ENCODE measurements at regions not wholly inside any gene's neighbourhood (a gene's known extent, or its start where the extent isn't known, plus 50 kb on each side); places are given as distances from the start of the nearest gene placed in this dataset.

DNA sequence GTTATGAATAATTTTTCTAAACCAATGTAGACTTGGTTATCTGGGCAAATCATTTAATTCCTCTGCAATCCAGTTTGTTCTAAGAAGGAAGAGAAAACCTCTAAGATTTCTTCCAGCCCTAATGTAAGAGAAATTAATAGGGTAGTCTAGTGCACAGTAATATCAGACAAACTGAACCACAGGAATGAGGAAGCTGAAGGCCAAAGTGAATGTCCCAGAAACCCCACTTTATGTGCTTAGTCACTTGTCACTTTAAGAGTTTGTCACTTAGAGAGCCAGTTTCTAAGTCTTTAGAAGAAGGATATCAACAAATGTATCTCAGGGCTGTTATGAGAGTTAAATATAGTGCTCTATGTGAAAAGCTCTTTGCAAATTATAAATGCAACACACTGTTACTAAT is 750.6 kb downstream of the DIAPH3 start:
- TF ChIP-seq, protein P1, sequence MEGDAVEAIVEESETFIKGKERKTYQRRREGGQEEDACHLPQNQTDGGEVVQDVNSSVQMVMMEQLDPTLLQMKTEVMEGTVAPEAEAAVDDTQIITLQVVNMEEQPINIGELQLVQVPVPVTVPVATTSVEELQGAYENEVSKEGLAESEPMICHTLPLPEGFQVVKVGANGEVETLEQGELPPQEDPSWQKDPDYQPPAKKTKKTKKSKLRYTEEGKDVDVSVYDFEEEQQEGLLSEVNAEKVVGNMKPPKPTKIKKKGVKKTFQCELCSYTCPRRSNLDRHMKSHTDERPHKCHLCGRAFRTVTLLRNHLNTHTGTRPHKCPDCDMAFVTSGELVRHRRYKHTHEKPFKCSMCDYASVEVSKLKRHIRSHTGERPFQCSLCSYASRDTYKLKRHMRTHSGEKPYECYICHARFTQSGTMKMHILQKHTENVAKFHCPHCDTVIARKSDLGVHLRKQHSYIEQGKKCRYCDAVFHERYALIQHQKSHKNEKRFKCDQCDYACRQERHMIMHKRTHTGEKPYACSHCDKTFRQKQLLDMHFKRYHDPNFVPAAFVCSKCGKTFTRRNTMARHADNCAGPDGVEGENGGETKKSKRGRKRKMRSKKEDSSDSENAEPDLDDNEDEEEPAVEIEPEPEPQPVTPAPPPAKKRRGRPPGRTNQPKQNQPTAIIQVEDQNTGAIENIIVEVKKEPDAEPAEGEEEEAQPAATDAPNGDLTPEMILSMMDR (IDR thresholded peaks at IDR 0.05), result no peak
- no peak for DNase-seq (ENCODE audit: low spot score)
- no peak for ATAC-seq (ENCODE audit: low FRiP score)

DNA sequence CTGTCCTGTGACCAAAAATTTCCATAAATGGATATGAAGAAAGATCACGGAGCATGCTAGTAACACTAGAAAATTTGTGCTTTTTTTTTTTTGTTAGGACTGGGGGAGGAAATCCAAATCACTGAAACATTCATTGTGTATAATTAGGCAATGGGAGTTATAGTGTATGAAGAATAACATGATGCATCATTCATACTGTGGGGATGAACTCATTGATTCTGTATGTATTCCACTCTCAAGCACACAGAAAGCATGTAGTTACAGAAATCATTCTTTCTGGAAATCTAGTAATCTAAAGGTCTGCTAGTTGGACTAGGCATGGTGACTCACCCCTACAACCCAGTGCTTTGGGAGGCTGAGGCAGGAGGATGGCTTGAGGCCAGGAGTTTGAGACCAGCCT is 749.7 kb downstream of the DIAPH3 start:
- TF ChIP-seq, protein P1 (IDR thresholded peaks at IDR 0.05), result no peak
- ATAC-seq (ENCODE audit: low FRiP score) (no peak), DNase-seq (ENCODE audit: low spot score) (no peak)

DNA sequence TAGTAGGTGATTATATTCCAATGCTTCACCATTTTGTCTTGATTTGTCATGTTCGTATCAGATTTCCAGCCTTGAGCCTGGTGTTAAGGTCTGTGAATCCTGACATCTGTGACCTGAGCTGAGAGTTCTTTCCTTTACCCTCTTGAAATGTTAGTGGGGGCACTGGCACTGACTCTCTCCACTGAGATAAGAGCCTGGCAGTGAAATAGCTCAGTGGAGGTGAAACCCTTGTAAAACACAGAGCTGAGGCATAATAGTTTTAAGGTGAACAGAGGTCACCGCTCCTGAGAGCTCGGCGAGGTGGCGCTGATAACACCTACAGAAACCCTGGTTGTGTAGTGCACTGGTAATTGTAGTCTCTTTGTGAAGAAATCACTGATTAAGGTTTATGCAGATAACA is 748.2 kb downstream of the DIAPH3 start:
- TF ChIP-seq, protein P1 (IDR thresholded peaks at IDR 0.05), result no peak
- DNase-seq (ENCODE audit: low spot score) (no peak), ATAC-seq (ENCODE audit: low FRiP score) (no peak)

DNA sequence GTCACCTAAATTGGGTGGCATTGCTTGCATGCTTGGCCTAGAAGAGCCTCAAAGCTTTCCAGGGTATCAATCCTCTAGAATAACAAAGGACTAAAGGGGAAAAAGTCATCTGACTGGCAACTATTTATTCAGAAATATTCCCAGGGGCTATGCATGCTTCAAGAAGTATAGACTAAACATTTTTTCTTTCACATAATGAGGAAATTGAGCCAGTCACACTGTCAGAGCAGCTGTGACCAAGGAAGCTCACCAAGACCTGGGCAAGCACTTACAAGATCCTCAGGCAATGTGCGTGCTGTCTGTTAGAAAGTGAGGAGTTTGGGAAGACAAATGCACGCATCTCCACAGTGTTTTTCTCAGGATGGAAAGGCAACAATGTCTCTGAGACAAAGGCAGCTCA is 747.2 kb downstream of the DIAPH3 start:
- TF ChIP-seq, protein P1 (IDR thresholded peaks at IDR 0.05), result no peak
- DNase-seq (ENCODE audit: low spot score) (no peak), ATAC-seq (ENCODE audit: low FRiP score) (no peak)

DNA sequence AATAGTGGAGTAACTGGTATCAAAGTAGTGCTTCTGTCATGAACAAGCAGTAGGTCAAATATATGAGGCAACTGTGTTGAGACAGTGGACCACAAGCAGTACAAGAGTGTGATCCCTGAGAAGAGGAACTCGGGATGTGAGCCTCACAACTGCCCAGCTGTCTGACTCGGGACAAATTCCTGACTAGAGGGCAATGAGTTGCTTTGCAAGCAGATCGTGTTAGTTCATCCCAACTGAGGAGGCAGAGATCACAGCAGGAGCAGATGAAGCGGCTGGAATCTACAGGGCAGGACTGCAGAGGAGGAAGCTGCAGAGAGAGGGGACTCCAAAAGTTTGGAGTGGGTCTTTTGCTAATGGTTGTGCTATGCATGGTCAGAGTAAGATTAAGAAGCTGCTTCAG is 741.1 kb downstream of the DIAPH3 start:
- TF ChIP-seq, protein P1 (IDR thresholded peaks at IDR 0.05), result no peak
- no peak for DNase-seq (ENCODE audit: low spot score)
- no peak for ATAC-seq (ENCODE audit: low FRiP score)

DNA sequence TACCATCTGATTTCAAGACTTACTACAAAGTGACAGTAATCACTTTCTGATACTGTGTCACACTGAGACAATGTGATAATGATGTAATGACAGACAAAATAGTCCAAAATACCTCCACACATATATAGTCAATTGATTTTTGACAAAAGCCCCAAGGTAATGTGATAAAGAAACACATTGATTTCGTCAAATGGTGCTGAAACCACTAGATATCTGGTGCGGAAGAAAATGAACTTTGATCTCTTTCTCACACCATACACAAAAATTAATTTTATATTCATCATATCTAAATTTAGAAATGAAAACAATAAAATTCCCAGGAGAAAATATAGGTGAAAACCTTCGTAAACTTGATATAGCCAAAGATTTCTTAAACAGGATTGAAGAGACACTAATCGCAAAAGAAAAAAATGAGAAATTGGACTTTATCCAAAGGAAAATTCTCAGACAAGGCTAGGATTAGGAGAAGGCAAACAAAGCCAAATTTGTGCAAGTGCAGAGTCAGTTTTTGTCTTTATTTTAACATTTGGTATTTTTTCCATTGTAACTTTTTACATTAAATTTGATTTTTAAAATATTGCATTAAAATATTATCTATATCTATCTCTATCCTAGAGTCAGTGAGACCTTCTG is 739.9 kb downstream of the DIAPH3 start:
- DNase-seq (ENCODE audit: low spot score) (no peak), ATAC-seq (ENCODE audit: low FRiP score) (no peak)
- TF ChIP-seq, protein P1 (IDR thresholded peaks at IDR 0.05), result no peak

DNA sequence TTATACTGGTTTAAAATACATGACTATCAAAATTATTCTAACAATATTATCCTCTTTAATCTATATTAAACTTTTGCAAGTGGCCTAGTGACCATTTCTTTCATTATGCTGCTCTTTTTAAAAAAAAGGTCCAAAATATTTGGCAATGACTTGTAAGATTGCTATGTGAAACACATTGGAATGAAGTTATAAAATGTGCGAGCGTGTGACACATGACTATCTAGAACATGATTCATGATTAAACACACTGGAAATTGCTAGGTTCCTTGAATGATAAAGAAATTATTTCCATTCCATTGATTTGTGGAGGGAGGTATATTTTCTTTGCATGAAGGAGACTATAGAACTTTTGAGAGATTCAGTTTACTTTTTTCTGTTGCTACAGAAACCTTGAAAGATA is 739.1 kb downstream of the DIAPH3 start:
- no peak for DNase-seq (ENCODE audit: low spot score)
- no peak for ATAC-seq (ENCODE audit: low FRiP score)
- TF ChIP-seq, protein P1 (IDR thresholded peaks at IDR 0.05), result no peak
